EH (cell line): ENCODE measurements at regions not wholly inside any gene's neighbourhood (a gene's known extent, or its start where the extent isn't known, plus 50 kb on each side); places are given as distances from the start of the nearest gene placed in this dataset.
A peak's percentile ranks its signal among the peaks of the same experiment; 100 is the strongest.

Experiments used
- DNase-seq: peaks from one replicate; pipeline ENCODE4 v3.0.0-alpha.2; 2015; ENCODE audit warnings: low read depth

GRCh38 chr5:125698420-125698819 lies 724.8 kb upstream of the GRAMD2B start:
- DNase-seq, result no peak

- no peak for DNase-seq
These were observed 723.3 kb upstream of the GRAMD2B start for GRCh38 chr5:125699860-125700259.

GRCh38 chr5:125700380-125700861 lies 722.8 kb upstream of the GRAMD2B start:
- DNase-seq, result no peak

DNA sequence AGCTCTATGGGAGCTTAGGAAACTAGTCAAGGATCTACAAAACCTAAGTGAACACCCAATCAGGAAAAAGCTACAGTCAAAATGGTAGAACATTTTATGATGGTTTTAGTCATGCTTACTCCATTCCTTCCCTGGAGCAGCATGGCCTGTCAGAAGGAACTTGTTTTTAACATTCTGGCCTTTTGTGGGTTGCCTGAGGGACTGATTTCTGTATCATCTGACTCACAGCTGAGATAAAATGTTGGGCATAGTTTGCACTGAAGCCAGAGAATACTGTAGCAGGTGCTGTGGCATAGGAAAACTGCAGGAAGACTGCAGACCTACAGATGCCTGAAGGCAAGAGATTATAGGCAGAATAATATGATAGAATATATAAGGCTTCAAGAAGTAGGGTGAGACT lies 719.6 kb upstream of the GRAMD2B start:
- DNase-seq, result no peak

- DNase-seq, result no peak
These were observed 718.3 kb upstream of the GRAMD2B start for GRCh38 chr5:125704888-125705287.

DNA sequence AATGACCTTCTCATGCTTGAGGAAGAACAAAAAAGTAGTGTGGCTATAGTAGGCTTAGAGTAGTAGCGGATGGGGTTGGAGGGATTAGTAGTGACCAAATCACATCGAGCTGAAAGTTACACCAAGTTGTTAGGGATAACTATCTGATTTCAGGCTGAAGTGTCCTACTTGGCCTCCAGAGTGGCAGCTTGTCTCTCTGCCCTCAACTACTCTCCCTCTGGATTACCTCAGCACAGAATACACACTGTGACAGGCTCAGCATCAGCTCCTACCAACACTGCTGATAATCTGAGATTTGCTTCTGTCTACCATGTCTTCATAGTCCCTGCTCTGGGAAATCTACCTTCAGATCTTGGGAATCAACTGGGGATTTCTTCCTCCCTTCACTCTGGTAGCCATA lies 714.6 kb upstream of the GRAMD2B start:
- no peak for DNase-seq

DNA sequence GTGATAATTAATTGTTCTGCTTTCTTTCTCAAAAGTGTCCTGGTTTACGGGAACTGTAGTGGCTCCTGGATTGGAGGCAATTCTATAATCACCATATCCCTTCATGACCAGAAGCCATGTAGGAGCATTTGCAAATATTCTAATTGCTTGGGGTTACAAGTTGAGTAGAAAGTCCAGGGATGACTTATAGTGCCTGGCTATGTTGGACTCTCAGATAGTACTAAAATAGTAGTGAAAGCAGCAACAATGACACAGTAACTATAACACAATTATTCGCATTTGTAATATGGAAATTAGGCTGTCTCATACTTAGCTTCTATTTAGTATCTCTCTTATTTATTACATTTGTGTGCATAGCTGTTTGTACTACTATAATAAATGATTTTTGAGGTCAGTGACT lies 712.5 kb upstream of the GRAMD2B start:
- no peak for DNase-seq

- no peak for DNase-seq
These were observed 710.8 kb upstream of the GRAMD2B start for GRCh38 chr5:125712397-125712796.

- no peak for DNase-seq
These were observed 710.0 kb upstream of the GRAMD2B start for GRCh38 chr5:125713109-125713805.

DNA sequence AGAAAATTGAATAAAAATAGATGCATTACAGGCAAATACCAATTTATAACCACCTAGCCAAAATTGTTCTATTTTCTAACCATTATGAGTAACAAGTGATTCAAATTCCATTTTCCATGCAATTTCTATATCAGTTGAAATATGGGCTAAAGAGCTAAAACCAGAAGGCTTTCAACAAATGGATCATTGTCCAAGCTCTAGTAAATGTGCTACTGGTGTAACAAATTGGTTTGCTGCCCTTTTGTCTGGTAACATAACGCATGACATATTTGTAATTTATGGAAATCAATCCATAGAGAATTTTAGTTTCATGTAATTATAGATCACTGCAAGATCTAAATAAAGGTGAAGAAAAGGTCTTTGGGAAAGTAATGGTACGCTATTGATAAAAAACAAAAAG lies 708.0 kb upstream of the GRAMD2B start:
- DNase-seq, result no peak

GRCh38 chr5:125717209-125717608 lies 706.0 kb upstream of the GRAMD2B start:
- peak; percentile 11 for DNase-seq

DNA sequence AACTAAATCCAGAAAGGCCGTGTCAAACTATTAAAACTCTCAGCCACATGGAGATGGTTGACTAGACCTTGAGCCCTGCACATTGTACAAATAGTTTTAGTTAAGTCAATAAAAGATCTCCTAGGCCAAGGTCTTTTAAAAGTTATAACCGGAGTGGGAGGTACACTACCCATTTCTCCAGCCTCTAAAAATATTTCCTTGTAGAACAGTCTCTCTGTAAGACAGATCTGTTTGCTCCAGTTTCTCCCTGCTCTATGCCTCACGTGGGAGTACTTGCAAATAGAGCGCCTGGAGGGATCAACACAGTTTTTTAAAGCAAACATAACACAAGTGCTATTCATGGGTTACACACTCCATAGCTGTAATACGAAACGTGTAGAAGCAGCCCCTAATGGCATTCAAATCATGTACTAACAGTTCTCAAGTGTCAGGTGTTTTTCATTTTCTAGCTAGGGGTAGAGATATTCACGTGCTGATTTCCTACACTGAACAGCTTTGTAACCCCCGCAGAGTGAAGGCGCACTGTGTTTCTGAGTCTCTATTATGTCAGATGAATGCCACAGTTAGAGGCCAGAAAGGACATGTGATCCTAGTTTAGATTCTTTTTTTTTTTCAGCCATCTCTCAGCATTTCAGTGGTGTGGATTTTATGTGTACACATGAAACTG lies 703.4 kb upstream of the GRAMD2B start:
- no peak for DNase-seq

- no peak for DNase-seq
These were observed 702.9 kb upstream of the GRAMD2B start for GRCh38 chr5:125720348-125720685.

DNA sequence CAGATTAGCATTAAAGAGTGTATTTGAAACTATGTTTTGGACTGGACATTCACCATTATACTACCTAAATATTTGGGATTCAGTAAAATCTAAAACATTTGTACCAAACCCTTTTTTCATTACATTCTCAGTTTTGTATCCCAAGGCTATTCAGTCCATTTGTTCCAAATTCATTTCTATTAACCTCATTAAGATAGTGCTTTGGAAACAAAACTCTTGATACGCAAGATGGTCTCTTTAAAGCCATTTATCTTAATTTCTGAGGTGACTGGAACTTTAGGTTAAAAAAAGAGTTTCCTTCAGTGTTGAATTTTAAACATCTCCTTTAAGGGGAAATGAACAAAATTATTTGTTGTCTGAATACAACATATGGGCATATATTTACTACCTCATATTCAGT lies 702.5 kb upstream of the GRAMD2B start:
- no peak for DNase-seq

DNA sequence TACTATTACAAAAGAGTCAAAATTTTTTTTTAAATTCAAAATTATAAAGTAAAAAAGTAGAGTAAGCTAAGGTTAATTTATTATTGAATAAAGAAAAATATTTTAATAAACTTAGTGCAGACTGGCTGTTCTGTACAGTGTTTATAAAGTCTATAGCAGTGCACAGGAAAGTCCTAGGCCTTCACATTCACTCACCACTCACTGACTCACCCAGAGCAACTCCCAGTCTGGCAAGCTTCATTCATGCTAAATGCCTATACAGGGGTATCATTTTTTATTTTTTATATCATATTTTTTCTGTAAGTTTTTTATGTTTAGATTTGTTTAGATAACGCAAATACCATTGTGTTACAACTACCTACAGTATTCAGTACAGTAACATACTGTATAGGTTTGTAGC lies 700.7 kb upstream of the GRAMD2B start:
- DNase-seq, result no peak

DNA sequence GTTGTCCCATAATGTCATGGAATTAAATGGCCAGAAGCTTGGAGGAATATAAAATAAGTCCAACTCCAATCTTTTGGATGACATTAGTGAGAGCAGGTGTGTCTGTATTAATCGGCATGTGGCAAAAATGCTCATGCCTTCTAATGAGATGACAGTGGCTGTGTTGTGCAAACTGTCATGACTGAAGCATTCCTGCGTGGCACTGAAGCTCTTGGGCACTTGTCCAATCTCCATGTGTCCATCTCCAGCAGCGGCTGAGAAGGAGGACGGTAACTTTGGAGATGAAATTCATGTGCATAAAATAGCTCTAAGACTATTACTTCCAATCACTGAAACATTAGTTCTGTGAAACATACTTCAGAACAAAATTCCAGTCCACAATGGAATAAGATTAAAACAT lies 697.5 kb upstream of the GRAMD2B start:
- DNase-seq, result no peak

GRCh38 chr5:125743939-125744338 lies 679.3 kb upstream of the GRAMD2B start:
- DNase-seq, result no peak

GRCh38 chr5:125746917-125747316 lies 676.3 kb upstream of the GRAMD2B start:
- no peak for DNase-seq

- no peak for DNase-seq
These were observed 672.9 kb upstream of the GRAMD2B start for GRCh38 chr5:125750147-125750860.

- no peak for DNase-seq
These were observed 672.4 kb upstream of the GRAMD2B start for GRCh38 chr5:125750861-125751186.

- no peak for DNase-seq
These were observed 666.8 kb upstream of the GRAMD2B start for GRCh38 chr5:125756456-125756855.

DNA sequence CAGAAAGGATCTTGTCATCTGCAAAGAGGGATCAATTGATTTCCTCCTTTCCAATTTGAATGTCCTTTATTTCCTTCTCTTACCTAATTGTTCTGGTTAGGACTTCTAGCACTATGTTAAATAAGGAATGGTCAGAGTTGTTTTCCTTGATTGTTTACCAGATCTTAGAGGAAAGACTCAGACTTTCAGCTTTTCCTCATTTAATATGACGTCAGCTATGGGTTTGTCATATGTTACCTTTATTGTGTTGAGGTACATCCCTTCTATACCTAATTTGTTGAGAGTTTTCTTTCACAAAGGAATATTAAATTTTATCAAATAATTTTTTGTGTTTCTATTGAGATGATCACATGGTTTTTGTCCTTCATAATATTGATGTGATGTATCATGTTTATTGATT lies 656.5 kb upstream of the GRAMD2B start:
- DNase-seq, result no peak

- DNase-seq, result no peak
These were observed 647.3 kb upstream of the GRAMD2B start for GRCh38 chr5:125775896-125776295.
